ENCODE measurements at regions not wholly inside any gene's neighbourhood (a gene's known extent, or its start where the extent isn't known, plus 50 kb on each side); places are given as distances from the start of the nearest gene placed in this dataset.
"Not testable (repeated sequence)": the region's sequence is repeated elsewhere in the genome, so short reads cannot be mapped to it uniquely, and the experiment has no call there.

DNA sequence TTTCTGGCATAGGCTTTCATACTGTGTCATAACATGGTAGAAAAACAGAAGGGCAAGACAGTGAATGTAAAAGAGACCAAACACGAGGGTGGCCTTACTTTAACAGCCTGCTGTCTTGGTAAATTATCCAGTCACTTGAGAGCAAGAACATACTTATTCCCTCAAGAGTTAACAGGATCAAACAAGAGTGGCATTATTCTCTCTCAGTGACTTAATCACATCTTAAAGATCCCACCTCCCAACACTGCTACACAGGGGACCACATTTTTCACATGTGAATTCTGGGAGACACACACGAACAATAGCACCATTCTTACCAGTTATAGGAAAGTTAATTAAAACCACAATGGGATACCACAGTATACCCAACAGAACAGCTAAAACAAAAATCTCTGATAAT, 898.0 kb upstream of the C9orf72 start:
- TF ChIP-seq, protein P1, sequence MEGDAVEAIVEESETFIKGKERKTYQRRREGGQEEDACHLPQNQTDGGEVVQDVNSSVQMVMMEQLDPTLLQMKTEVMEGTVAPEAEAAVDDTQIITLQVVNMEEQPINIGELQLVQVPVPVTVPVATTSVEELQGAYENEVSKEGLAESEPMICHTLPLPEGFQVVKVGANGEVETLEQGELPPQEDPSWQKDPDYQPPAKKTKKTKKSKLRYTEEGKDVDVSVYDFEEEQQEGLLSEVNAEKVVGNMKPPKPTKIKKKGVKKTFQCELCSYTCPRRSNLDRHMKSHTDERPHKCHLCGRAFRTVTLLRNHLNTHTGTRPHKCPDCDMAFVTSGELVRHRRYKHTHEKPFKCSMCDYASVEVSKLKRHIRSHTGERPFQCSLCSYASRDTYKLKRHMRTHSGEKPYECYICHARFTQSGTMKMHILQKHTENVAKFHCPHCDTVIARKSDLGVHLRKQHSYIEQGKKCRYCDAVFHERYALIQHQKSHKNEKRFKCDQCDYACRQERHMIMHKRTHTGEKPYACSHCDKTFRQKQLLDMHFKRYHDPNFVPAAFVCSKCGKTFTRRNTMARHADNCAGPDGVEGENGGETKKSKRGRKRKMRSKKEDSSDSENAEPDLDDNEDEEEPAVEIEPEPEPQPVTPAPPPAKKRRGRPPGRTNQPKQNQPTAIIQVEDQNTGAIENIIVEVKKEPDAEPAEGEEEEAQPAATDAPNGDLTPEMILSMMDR (IDR thresholded peaks at IDR 0.05), result no peak
- Histone ChIP-seq H3K27me3 (no peaks in the 10 kb centered on the region), H3K4me3 (no peak overlapping the region), H3K9me3 (no peaks in the 10 kb centered on the region), H3K4me1 (no peaks in the 10 kb centered on the region), H3K36me3 (no peaks in the 10 kb centered on the region), H3K27ac (no peak overlapping the region)
- DNase-seq (no peak), ATAC-seq (no peak)
- intact Hi-C loops (cut with DNase I), result no loop called here

DNA sequence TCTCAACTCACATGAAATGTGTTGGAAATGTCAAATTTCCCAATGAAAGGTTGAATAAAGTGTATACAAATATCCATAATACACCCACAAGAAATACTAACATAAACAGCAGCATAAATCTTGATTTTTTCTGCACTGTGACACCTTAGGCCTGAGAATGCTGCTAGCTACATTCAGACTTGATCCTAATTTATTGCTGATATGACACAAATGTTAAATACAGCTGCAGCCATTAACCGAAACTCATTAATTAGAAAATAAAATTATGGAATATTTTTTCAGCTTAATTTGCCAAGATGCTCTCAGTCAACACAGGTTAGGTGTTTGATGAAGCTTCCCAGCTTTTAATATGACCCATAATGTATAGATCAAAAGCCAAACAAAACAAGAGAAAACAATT, 914.3 kb upstream of the C9orf72 start:
- Histone ChIP-seq H3K4me3 (no peak overlapping the region), H3K4me1 (no peaks in the 10 kb centered on the region), H3K27ac (no peak overlapping the region), H3K36me3 (no peaks in the 10 kb centered on the region), H3K27me3 (no peaks in the 10 kb centered on the region), H3K9me3 (no peaks in the 10 kb centered on the region)
- TF ChIP-seq, protein P1 (IDR thresholded peaks at IDR 0.05), result no peak
- DNase-seq, result no peak
- intact Hi-C loops (cut with DNase I), result no loop called here
- no peak for ATAC-seq

DNA sequence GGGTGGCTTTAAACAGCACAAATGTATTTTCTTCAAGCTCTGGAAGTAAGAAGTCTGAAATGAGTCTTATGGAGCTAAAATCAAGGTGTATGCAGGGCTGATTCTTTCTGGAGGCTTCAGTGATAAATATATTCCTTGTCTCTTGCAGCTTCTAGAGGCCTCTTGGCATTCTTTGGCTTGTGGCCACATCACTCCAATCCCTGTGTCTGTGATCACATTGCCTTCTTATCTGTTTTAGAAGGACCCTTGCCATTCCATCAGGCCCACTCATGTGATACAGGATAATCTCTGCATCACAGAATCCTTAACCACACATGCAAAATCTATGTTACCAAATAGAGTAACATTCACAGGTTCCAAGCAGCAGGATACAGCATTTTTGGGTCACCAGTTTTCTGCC, 917.8 kb upstream of the C9orf72 start:
- no peaks in the 10 kb centered on the region for H3K27me3 ChIP-seq
- no peak overlapping the region for H3K27ac ChIP-seq
- H3K36me3 ChIP-seq, result no peaks in the 10 kb centered on the region
- DNase-seq (no peak), ATAC-seq (no peak)
- no peaks in the 10 kb centered on the region for H3K4me1 ChIP-seq
- TF ChIP-seq, protein P1 (IDR thresholded peaks at IDR 0.05), result no peak
- H3K9me3 ChIP-seq, result no peaks in the 10 kb centered on the region
- no peak overlapping the region for H3K4me3 ChIP-seq
- intact Hi-C loops (cut with DNase I), result no loop called here

DNA sequence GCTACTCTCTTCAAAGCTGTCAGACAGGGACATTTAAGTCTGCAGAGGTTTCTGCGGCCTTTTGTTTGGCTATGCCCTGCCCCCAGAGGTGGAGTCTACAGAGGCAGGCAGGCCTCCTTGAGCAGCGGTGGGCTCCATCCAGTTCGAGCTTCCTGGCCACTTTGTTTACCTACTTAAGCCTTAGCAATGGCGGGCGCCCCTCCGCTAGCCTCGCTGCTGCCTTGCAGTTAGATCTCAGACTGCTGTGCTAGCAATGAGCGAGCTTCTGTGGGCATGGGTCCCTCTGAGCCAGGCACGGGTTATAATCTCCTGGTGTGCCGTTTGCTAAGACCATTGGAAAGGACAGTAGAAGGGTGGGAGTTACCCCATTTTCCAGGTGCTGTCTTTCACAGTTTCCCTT, 924.9 kb upstream of the C9orf72 start:
- H3K4me1 ChIP-seq; H3K27me3 ChIP-seq; H3K27ac ChIP-seq; ATAC-seq; H3K9me3 ChIP-seq; H3K36me3 ChIP-seq; intact Hi-C loops (cut with DNase I); H3K4me3 ChIP-seq; DNase-seq: not testable (repeated sequence)

DNA sequence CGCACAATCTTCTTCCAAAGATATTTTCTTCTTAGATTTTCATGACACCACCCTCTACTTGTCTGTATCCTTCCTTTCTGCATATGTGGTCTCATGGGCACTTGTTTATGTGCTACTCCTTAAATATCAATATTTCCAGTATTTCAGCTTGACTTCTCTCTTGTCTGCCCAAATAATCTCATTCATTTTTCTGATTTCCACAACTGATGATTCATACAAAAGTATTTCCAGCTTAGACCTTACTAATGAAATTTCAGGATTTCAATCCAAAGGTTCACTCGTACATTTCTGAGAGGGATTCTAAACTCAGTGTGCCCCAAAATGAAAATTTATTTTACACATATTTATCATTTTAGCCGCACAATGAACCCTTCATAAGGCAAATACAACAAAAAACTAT, 928.9 kb upstream of the C9orf72 start:
- ATAC-seq (no peak), DNase-seq (no peak)
- Histone ChIP-seq H3K9me3 (no peaks in the 10 kb centered on the region), H3K4me1 (no peaks in the 10 kb centered on the region), H3K36me3 (no peaks in the 10 kb centered on the region), H3K27me3 (no peaks in the 10 kb centered on the region), H3K27ac (no peak overlapping the region), H3K4me3 (no peak overlapping the region)
- intact Hi-C loops (cut with DNase I), result no loop called here
- TF ChIP-seq, protein P1 (IDR thresholded peaks at IDR 0.05), result no peak

GRCh38 chr9:28502741-28503140, 929.5 kb upstream of the C9orf72 start:
- ATAC-seq, result no peak
- H3K9me3 ChIP-seq, result no peaks in the 10 kb centered on the region
- H3K4me1 ChIP-seq, result no peaks in the 10 kb centered on the region
- intact Hi-C loops (cut with DNase I), result no loop called here
- DNase-seq, result no peak
- TF ChIP-seq, protein P1 (IDR thresholded peaks at IDR 0.05), result no peak
- H3K27me3 ChIP-seq, result no peaks in the 10 kb centered on the region
- no peaks in the 10 kb centered on the region for H3K36me3 ChIP-seq
- H3K27ac ChIP-seq, result no peak overlapping the region
- no peak overlapping the region for H3K4me3 ChIP-seq
